ENCODE measurements at regions not wholly inside any gene's neighbourhood (a gene's known extent, or its start where the extent isn't known, plus 50 kb on each side); places are given as distances from the start of the nearest gene placed in this dataset.
"Not testable (repeated sequence)": the region's sequence is repeated elsewhere in the genome, so short reads cannot be mapped to it uniquely, and the experiment has no call there.

GRCh38 chr5:125045646-125046045, 299.2 kb upstream of the ZNF608 start:
- DNase-seq (ENCODE audit: low read depth): no peak

DNA sequence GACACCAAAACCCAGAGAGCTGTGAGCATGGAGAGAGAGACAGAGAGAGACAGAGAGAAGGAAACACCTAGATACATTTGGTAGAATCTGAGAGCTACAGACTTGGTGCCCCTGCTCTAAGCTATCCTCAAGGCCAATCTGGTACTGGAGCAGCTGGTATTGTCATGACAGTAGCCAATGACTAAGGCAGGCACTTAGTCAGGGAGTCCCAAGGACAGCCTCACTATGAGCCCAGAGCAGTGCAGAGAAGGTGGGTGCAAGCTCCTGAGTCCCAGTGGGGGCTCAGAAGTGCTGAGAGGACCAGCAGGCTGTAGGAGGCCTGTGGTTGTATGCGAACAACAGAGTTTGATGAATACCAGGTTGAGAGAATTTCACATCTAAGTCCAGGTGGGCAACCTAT, 300.4 kb upstream of the ZNF608 start:
- DNase-seq (ENCODE audit: low read depth): no peak

- no peak for DNase-seq (ENCODE audit: low read depth)
These were observed 301.4 kb upstream of the ZNF608 start for GRCh38 chr5:125047871-125048270.

DNA sequence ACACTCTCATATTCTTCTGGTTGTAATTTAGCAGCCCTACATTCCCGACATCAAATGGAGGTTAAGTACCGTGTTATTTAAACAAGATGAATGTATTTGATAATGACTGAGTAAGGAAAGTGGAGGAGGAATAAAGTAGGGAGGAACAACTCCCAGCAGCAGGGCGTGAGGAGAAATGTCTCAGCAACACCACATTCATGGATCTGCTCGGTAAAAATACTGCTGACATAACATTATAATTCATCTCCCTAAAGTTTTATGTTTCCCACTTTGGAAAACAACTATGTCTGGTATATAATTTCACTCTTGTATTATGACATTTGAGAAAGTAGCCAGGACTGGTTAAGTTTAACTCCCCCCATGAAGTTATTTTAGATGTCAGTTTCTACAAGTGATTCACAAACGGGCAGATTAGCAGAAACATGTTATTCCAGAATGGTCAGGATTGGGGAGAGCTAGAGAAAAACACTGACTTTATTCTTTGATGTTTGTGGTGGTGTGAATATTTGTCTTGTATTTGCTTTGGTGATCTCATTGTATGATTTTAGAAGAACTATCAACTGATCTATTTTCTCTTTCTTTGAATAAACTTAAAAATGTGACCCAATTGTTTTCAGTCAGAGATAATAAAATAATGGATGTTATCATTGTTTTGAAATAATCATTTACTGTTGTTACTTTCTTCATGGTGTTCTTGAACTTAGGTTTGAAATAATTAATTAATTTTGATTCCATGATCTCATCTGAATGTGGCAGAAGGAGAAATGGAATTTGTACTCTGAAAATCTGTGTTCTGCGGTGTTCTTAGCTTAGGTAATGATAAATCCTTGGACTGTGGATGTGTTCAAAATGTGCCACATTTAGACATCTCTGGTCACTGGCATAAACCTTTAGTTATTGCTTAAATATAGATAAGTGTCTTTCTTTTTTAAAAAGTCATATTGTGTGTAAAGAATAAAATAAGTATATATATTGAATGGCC, 303.6 kb upstream of the ZNF608 start:
- DNase-seq (ENCODE audit: low read depth): no peak

DNA sequence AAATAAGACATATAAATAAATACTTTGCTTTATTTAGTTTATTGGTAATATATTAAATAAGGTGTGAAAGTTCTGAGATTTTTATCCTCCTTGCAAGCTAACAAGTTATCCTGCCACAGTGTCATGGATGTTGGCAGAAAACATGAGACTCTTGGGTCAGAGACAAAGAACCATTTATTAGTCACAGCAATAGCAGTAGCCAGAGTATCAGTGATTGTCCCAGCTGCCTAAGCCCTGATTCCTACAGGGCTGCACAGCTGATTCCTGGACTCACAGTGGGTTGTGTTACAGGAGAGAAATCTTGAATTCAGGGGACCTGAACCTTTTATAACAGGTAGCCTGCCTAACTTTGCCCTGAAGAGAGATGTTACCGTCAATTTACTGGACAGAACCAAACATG, 304.5 kb upstream of the ZNF608 start:
- no peak for DNase-seq (ENCODE audit: low read depth)

- DNase-seq (ENCODE audit: low read depth): no peak
These were observed 306.1 kb upstream of the ZNF608 start for GRCh38 chr5:125052584-125052983.

DNA sequence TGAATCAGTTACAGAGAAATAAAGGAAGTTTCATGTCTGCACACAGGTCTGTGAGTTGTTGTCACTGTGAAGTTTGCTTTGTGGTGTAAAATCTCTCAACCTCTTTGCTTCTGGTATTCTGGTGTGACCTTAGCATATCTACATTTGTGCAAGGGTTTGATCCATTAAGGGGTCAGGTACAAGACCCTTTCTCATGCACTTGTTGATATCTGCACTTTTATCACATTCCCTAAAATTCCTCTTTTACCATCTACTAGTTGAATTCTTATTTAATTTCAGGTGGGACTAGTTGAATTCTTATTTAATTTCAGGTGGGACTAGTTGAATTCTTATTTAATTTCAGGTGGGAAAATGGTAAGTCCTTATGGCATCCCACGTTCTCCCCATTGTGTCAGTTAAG, 306.7 kb upstream of the ZNF608 start:
- no peak for DNase-seq (ENCODE audit: low read depth)

GRCh38 chr5:125054146-125054545, 307.7 kb upstream of the ZNF608 start:
- DNase-seq (ENCODE audit: low read depth): no peak

DNA sequence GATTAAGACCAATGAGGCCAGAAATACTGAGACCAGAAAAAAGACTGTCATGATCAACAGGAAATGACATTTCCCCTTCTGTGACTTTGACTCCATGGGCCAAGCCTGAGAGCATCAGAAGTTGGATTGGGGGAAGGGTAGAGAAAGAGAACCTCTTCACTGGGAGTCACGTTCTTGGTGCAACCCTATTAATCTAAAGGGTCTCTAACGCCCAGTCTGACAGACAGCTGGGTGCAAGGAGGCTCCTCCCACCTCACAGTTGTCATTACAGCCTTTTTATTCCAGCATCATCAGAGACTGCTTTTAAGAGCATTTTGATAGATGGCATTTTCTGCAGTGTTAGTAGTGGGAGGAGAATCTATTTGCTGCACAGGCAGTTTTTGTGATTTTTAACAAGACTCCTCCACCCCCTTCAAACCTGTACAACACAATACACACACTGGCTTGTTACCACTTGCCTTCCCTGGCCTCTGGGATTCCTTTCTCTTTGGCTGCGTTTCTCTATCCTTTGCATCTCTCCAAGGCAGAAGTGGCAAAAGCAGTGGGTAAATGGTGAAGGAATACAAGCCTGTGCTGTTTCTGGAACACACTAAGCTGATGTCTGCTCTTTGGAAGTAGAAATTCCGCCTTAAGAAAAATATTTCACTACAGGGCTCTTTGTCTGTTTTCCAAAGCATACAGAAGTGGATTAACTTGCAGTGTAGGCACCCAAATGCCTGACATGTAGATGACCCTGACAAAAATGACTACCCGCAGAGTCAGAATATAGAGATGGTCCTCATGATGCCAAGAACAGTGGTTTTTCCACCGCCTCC, 310.4 kb upstream of the ZNF608 start:
- no peak for DNase-seq (ENCODE audit: low read depth)

- DNase-seq (ENCODE audit: low read depth): no peak
These were observed 311.7 kb upstream of the ZNF608 start for GRCh38 chr5:125057912-125058826.

- no peak for DNase-seq (ENCODE audit: low read depth)
These were observed 313.0 kb upstream of the ZNF608 start for GRCh38 chr5:125059255-125060002.

DNA sequence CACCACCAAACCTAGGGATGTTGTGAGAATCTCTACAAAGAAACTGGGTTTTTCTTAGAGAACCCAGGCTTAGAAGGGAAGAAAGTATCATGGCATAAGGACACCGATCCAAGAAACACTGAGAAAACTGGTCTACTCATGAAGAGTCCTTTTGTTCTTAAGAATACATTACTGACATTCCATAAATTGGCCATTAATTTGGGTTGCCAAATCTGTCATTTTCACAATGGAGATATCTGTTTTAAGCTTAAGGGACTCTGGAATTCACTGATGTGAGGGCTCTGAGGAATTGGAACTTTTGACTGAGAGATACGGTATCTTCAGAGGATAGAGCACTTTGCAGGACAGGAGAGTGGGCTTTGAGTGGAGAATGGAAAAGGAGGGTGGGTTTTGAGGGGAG, 315.3 kb upstream of the ZNF608 start:
- DNase-seq (ENCODE audit: low read depth): no peak

- DNase-seq (ENCODE audit: low read depth): no peak
These were observed 318.4 kb upstream of the ZNF608 start for GRCh38 chr5:125064621-125065438.

- DNase-seq (ENCODE audit: low read depth): no peak
These were observed 319.3 kb upstream of the ZNF608 start for GRCh38 chr5:125065741-125066140.

GRCh38 chr5:125070961-125071360, 324.5 kb upstream of the ZNF608 start:
- DNase-seq (ENCODE audit: low read depth): no peak

DNA sequence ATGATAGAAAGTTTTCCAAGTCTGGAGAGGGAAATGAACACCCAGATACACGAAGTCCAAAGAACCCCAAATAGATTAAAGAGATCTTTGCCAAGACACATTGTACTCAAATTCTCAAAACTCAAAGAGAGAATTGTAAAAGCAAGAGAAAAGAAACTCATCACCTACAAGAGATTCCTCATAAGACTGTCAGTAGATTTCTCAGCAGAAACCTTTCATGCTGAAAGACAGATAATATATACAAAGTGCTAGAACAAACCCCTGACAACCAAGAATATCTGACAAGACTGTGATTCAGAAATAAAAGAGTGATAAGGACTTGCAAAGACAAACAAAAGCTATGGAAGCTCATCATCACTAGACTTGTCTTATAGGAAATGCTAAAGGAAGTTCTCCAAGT, 326.7 kb upstream of the ZNF608 start:
- DNase-seq (ENCODE audit: low read depth): no peak

DNA sequence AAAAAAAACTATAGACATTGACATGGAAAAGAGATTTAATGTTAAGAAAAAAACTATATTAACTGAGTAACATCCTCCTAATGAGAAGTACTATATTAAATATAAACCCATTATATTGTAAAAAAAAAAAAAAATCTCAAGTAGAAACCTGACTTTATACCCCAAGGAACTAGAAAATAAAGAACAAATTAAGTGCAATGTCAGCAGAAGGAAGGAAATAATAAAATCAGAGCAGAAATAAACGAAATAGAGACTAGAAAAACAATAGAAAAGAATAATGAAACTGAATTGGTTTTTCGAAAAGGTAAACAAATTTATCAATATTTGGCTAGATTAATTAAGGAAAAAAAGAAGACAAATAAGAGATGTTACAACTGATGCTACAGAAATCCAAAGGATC, 329.1 kb upstream of the ZNF608 start:
- no peak for DNase-seq (ENCODE audit: low read depth)

DNA sequence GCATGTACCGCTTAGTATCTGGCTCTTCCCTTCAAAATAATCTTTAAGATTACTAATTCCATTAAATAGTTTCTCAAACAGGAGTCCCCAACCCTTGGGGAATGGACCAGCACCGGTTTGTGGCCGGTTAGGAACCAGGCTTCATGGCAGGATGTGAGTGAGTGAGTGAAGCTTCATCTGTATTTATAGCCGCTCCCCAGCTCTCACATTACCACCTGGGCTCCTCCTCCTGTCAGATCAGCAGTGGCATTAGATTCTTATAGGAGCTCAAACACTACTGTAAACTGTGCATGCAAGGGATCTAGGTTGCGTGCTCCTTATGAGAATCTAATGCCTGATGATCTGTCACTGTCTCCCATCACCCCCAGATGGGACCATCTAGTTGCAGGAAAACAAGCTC, 332.6 kb upstream of the ZNF608 start:
- not testable (repeated sequence) for DNase-seq (ENCODE audit: low read depth)

GRCh38 chr5:125081101-125081500, 334.7 kb upstream of the ZNF608 start:
- DNase-seq (ENCODE audit: low read depth): no peak

DNA sequence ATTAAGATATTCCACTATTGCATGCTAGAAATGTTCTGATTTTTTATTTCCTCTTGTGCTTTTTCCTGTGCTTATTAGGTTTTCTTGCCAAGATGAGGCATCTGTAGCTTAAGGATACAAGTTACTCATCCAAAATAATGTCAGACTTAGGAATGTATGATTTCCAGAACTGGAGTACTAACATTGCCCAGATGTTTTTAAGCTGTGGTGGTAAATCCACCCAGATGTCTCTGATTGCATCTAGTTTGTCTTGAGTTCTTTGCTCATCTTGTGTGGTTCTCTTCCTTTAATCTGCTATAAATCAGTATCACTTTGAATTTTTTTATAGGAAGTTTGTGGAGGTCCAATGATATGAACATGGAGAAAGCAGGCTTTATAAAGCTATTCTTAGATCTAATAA, 337.5 kb upstream of the ZNF608 start:
- DNase-seq (ENCODE audit: low read depth): no peak
